HepG2 (cell line): ENCODE measurements at regions not wholly inside any gene's neighbourhood (a gene's known extent, or its start where the extent isn't known, plus 50 kb on each side); places are given as distances from the start of the nearest gene placed in this dataset.

Experiments used
- ATAC-seq: fragments of 200-7000 bp; cut with Tn5 transposase; 3 replicates; pipeline ENCODE4 v1.9.1; 2020; ENCODE audit warnings: mild to moderate bottlenecking, moderate library complexity
- BruUV-seq: library from RNA; stranded (reverse); fragments of 400-500 nt; replicated peaks from 2 replicates; lab custom pipeline; 2021; lab: Mats Ljungman, UMichigan
- CTCF ChIA-PET: fragments of 300-600 bp; formaldehyde crosslinking; extraction: SDS; loops from one replicate; lab custom pipeline; 2021; ENCODE audit warnings: low total read pairs, inconsistent platforms, low intra/inter-chr PET ratio; lab: Yijun Ruan, JAX
- POLR2A ChIA-PET: fragments of 350-600 bp; sonication (Branson Sonifier 250); formaldehyde crosslinking; loops from one replicate; lab custom pipeline; 2020; ENCODE audit warnings: antibody characterized with exemption, inconsistent platforms; lab: Yijun Ruan, JAX
- DNase-seq: peaks from one replicate; pipeline ENCODE4 v3.0.0-alpha.2; 2015; ENCODE audit warnings: low spot score
- FAIRE-seq: peaks from 3 replicates; lab custom pipeline; 2011; peaks lifted over from hg19 to GRCh38; lab: Jason Lieb, UNC
- H2AFZ ChIP-seq: one replicate; pipeline ENCODE4 v1.6.1; 2011; ENCODE audit warnings: low read length, inconsistent platforms
- H3K27ac ChIP-seq: fragments of 300-600 bp; 3 replicates; pipeline ENCODE4 v1.8.0; 2011; ENCODE audit warnings: mixed run types, mild to moderate bottlenecking, mixed read lengths, low read length, inconsistent platforms; ENCODE audit not compliant: insufficient read depth; ENCODE audit errors: extremely low read length
- H3K27me3 ChIP-seq, 2 experiments: fragments of 200-600 bp in 1 of 2; 2 replicates in 1 of 2; 3 replicates in 1 of 2; pipeline versions ENCODE4 v1.6.0 to v1.8.0; 2011; ENCODE audit warnings: low read length in 2 of 2, mild to moderate bottlenecking in 2 of 2, moderate library complexity in 2 of 2, inconsistent platforms in 1 of 2; ENCODE audit not compliant: insufficient read depth in 2 of 2, control insufficient read depth in 1 of 2
- H3K36me3 ChIP-seq, 2 experiments: fragments of 200-600 bp in 1 of 2; replicated peaks in 1 of 2; 2 replicates in 1 of 2; 3 replicates in 1 of 2; pipeline versions ENCODE4 v1.5.1 to v1.8.0; 2011; ENCODE audit warnings: low read length in 2 of 2, inconsistent platforms in 1 of 2; ENCODE audit not compliant: insufficient read depth in 2 of 2, control insufficient read depth in 1 of 2
- H3K4me1 ChIP-seq: 2 replicates; pipeline ENCODE4 v1.5.1; 2012; ENCODE audit warnings: low read length, inconsistent platforms; ENCODE audit not compliant: insufficient read depth
- H3K4me2 ChIP-seq: 2 replicates; pipeline ENCODE4 v1.6.0; 2011; ENCODE audit warnings: low read depth, low read length, inconsistent platforms
- H3K4me3 ChIP-seq, 3 experiments: fragments of 200-600 bp in 1 of 3; sonication (generic), shearing (Covaris generic) in 1 of 3; replicated peaks in 1 of 3; 2 replicates each; pipeline ENCODE4 v1.5.1; 2011 to 2016; ENCODE audit warnings: low read length in 3 of 3, inconsistent platforms in 2 of 3, low read depth in 2 of 3, mild to moderate bottlenecking in 2 of 3, control low read depth in 1 of 3, mixed read lengths in 1 of 3; ENCODE audit not compliant: insufficient read depth in 1 of 3
- H3K79me2 ChIP-seq: one replicate; pipeline ENCODE4 v1.6.1; 2011; ENCODE audit warnings: low read length, inconsistent platforms; ENCODE audit not compliant: insufficient read depth
- H3K9ac ChIP-seq: 2 replicates; pipeline ENCODE4 v1.6.0; 2011; ENCODE audit warnings: mild to moderate bottlenecking, low read depth, low read length, inconsistent platforms; ENCODE audit not compliant: insufficient read depth
- H3K9me3 ChIP-seq: 2 replicates; pipeline ENCODE4 v1.5.1; 2012; ENCODE audit warnings: mild to moderate bottlenecking, low read length
- H4K20me1 ChIP-seq: 2 replicates; pipeline ENCODE4 v1.6.0; 2011; ENCODE audit warnings: inconsistent platforms, mild to moderate bottlenecking, low read length, moderate library complexity; ENCODE audit not compliant: insufficient read depth
- BHLHE40 ChIP-seq: IDR thresholded peaks from 2 replicates; pipeline ENCODE4 v1.6.1; 2011; ENCODE audit warnings: low read length, improper control_type of control experiment
- CCDC6 ChIP-seq: sonication (generic); formaldehyde crosslinking; IDR thresholded peaks from 2 replicates; pipeline ENCODE4 v1.8.1; 2022; ENCODE audit warnings: mild to moderate bottlenecking, missing genetic modification reagents, moderate library complexity
- ELF3 ChIP-seq: IDR thresholded peaks from 2 replicates; pipeline ENCODE4 v1.6.1; 2016; ENCODE audit warnings: missing genetic modification reagents, missing compliant biosample characterization
- IRX3 ChIP-seq: sonication (generic); formaldehyde crosslinking; IDR thresholded peaks from 2 replicates; pipeline ENCODE4 v1.8.1; 2023; ENCODE audit warnings: mild to moderate bottlenecking, low read depth, missing genetic modification reagents, borderline replicate concordance
- NCOR1 ChIP-seq: fragments of 200-600 bp; sonication (generic); IDR thresholded peaks from 2 replicates; pipeline ENCODE4 v1.7.0; 2017; ENCODE audit warnings: antibody characterized with exemption, low read length, borderline replicate concordance
- SALL2 ChIP-seq: sonication (generic); formaldehyde crosslinking; IDR thresholded peaks from 2 replicates; pipeline ENCODE4 v1.8.1; 2023; ENCODE audit warnings: mild to moderate bottlenecking, missing genetic modification reagents, inconsistent platforms
- SIN3A ChIP-seq: IDR thresholded peaks from 2 replicates; pipeline ENCODE4 v1.6.1; 2011; ENCODE audit warnings: low read depth, mild to moderate bottlenecking, control low read depth, low read length, borderline replicate concordance
- SP2 ChIP-seq: sonication (generic); formaldehyde crosslinking; IDR thresholded peaks from 2 replicates; pipeline ENCODE4 v1.5.1; 2020; ENCODE audit warnings: mild to moderate bottlenecking, missing genetic modification reagents
- TBX3 ChIP-seq: fragments of 450-650 bp; IDR thresholded peaks from 2 replicates; pipeline ENCODE4 v1.6.1; 2017; ENCODE audit warnings: antibody characterized with exemption, mild to moderate bottlenecking, inconsistent platforms, borderline replicate concordance
- ZNF274 ChIP-seq: sonication (generic); formaldehyde crosslinking; IDR thresholded peaks from 2 replicates; pipeline ENCODE4 v1.5.1; 2020; ENCODE audit warnings: mild to moderate bottlenecking, missing genetic modification reagents
- ZNF780A ChIP-seq: sonication (generic); formaldehyde crosslinking; IDR thresholded peaks from 2 replicates; pipeline ENCODE4 v1.8.0; 2022; ENCODE audit warnings: mild to moderate bottlenecking, missing genetic modification reagents, moderate library complexity
- ZNF816 ChIP-seq: sonication (generic); formaldehyde crosslinking; IDR thresholded peaks from 2 replicates; pipeline ENCODE4 v1.8.0; 2022; ENCODE audit warnings: missing genetic modification reagents, mild to moderate bottlenecking, borderline replicate concordance
- WGBS: methylation state at CpG from one replicate; pipeline ENCODE4 v1.1.6; 2017; ENCODE audit warnings: low lambda C conversion rate; 5-methylcytosine and 5-hydroxymethylcytosine counted together
- in situ Hi-C: cut with HindIII; loops from 2 replicates; pipeline ENCODE4 v1.10.0; 2017; ENCODE audit warnings: low pct_unique_long_range_greater_than_20kb; ENCODE audit not compliant: extremely low pct_ligation_motif_present
- intact Hi-C: fragments of 100-400 bp; cut with micrococcal nuclease; formaldehyde crosslinking; loops from one replicate; pipeline ENCODE4 v1.10.0; 2022; ENCODE audit not compliant: unreplicated experiment
- TF ChIP-seq, protein P1 (sequence below), 2 experiments: sonication (generic) in 1 of 2; formaldehyde crosslinking in 1 of 2; IDR thresholded peaks; 2 replicates each; pipeline versions ENCODE4 v1.4.0 to v1.6.1; 2018 to 2020; ENCODE audit warnings: missing genetic modification reagents in 2 of 2, borderline replicate concordance in 1 of 2, low read depth in 1 of 2, mild to moderate bottlenecking in 1 of 2, missing biosample characterization in 1 of 2
- TF ChIP-seq, protein P2 (sequence below): sonication (generic); formaldehyde crosslinking; IDR thresholded peaks from 2 replicates; pipeline ENCODE4 v1.4.0; 2020; ENCODE audit warnings: missing genetic modification reagents
- TF ChIP-seq, protein P3 (sequence below): sonication (generic); formaldehyde crosslinking; IDR thresholded peaks from 2 replicates; pipeline ENCODE4 v1.5.0; 2020; ENCODE audit warnings: missing genetic modification reagents
- TF ChIP-seq, protein P4 (sequence below): IDR thresholded peaks from 2 replicates; pipeline ENCODE4 v1.6.1; 2016
- TF ChIP-seq, protein P5 (sequence below): IDR thresholded peaks from 2 replicates; pipeline ENCODE4 v1.6.1; 2016; ENCODE audit warnings: low read depth, control low read depth

DNA sequence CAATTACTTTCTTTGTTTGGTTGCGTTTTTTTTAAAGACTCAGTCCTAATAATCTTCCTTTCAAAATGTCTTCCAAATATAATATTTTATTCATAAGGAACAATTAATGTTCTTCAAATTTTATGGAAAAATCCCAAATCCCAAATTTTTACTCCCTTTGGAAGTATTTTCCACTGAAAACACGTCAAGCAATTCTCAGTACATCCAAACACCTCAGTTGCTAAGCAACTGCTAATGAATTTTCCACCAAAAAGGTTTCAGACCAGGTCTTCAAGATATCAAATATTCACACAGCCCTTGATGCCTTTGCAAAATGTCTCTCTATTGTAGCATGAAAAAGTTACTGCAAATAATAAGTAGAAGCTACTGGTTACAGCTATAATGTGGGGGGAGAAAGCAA lies 140.1 kb downstream of the DSEL start:
- FAIRE-seq (no peak), DNase-seq (no peak), ATAC-seq (no peak)
- no peak overlapping the region for H2AFZ ChIP-seq
- H3K79me2 ChIP-seq: no peaks in the 10 kb centered on the region
- H4K20me1 ChIP-seq: no peaks in the 10 kb centered on the region
- ChIA-PET POLR2A (no interaction called here), CTCF (no interaction called here)
- no TSS peak for BruUV-seq
- no peak overlapping the region for H3K4me3 ChIP-seq
- WGBS: 0% methylated on average over 2 of the region's 2 CpGs
- no peaks in the 10 kb centered on the region for H3K9me3 ChIP-seq
- no peak overlapping the region for H3K4me2 ChIP-seq
- no peak overlapping the region for H3K27ac ChIP-seq
- no peaks in the 10 kb centered on the region for H3K36me3 ChIP-seq
- TF ChIP-seq BHLHE40 (no peak), SIN3A (no peak), ELF3 (CRISPR knock-in tag) (no peak), ZNF816 (no peak), IRX3 (CRISPR knock-in tag) (no peak), TBX3 (no peak), SP2 (CRISPR knock-in tag) (no peak), ZNF274 (CRISPR knock-in tag) (no peak), ZNF780A (no peak), CCDC6 (CRISPR knock-in tag) (no peak), NCOR1 (no peak), SALL2 (CRISPR knock-in tag) (no peak)
- TF ChIP-seq, protein P1, sequence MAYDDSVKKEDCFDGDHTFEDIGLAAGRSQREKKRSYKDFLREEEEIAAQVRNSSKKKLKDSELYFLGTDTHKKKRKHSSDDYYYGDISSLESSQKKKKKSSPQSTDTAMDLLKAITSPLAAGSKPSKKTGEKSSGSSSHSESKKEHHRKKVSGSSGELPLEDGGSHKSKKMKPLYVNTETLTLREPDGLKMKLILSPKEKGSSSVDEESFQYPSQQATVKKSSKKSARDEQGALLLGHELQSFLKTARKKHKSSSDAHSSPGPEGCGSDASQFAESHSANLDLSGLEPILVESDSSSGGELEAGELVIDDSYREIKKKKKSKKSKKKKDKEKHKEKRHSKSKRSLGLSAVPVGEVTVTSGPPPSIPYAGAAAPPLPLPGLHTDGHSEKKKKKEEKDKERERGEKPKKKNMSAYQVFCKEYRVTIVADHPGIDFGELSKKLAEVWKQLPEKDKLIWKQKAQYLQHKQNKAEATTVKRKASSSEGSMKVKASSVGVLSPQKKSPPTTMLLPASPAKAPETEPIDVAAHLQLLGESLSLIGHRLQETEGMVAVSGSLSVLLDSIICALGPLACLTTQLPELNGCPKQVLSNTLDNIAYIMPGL (CRISPR knock-in tag; IDR thresholded peaks at IDR 0.05; ENCODE audit: borderline replicate concordance in 1 of 2, low read depth in 1 of 2): no peak
- TF ChIP-seq, protein P2, sequence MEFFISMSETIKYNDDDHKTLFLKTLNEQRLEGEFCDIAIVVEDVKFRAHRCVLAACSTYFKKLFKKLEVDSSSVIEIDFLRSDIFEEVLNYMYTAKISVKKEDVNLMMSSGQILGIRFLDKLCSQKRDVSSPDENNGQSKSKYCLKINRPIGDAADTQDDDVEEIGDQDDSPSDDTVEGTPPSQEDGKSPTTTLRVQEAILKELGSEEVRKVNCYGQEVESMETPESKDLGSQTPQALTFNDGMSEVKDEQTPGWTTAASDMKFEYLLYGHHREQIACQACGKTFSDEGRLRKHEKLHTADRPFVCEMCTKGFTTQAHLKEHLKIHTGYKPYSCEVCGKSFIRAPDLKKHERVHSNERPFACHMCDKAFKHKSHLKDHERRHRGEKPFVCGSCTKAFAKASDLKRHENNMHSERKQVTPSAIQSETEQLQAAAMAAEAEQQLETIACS (CRISPR knock-in tag): no peak
- TF ChIP-seq, protein P3, sequence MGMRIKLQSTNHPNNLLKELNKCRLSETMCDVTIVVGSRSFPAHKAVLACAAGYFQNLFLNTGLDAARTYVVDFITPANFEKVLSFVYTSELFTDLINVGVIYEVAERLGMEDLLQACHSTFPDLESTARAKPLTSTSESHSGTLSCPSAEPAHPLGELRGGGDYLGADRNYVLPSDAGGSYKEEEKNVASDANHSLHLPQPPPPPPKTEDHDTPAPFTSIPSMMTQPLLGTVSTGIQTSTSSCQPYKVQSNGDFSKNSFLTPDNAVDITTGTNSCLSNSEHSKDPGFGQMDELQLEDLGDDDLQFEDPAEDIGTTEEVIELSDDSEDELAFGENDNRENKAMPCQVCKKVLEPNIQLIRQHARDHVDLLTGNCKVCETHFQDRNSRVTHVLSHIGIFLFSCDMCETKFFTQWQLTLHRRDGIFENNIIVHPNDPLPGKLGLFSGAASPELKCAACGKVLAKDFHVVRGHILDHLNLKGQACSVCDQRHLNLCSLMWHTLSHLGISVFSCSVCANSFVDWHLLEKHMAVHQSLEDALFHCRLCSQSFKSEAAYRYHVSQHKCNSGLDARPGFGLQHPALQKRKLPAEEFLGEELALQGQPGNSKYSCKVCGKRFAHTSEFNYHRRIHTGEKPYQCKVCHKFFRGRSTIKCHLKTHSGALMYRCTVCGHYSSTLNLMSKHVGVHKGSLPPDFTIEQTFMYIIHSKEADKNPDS (CRISPR knock-in tag): no peak
- TF ChIP-seq, protein P4, sequence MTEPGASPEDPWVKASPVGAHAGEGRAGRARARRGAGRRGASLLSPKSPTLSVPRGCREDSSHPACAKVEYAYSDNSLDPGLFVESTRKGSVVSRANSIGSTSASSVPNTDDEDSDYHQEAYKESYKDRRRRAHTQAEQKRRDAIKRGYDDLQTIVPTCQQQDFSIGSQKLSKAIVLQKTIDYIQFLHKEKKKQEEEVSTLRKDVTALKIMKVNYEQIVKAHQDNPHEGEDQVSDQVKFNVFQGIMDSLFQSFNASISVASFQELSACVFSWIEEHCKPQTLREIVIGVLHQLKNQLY (CRISPR knock-in tag): no peak
- TF ChIP-seq, protein P5, sequence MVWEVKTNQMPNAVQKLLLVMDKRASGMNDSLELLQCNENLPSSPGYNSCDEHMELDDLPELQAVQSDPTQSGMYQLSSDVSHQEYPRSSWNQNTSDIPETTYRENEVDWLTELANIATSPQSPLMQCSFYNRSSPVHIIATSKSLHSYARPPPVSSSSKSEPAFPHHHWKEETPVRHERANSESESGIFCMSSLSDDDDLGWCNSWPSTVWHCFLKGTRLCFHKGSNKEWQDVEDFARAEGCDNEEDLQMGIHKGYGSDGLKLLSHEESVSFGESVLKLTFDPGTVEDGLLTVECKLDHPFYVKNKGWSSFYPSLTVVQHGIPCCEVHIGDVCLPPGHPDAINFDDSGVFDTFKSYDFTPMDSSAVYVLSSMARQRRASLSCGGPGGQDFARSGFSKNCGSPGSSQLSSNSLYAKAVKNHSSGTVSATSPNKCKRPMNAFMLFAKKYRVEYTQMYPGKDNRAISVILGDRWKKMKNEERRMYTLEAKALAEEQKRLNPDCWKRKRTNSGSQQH (CRISPR knock-in tag): no peak
- no peak overlapping the region for H3K9ac ChIP-seq
- no peaks in the 10 kb centered on the region for H3K4me1 ChIP-seq
- in situ Hi-C loops: no loop called here
- intact Hi-C loops: no loop called here
- H3K27me3 ChIP-seq: no peaks in the 10 kb centered on the region
